ENCODE measurements at regions not wholly inside any gene's neighbourhood (a gene's known extent, or its start where the extent isn't known, plus 50 kb on each side); places are given as distances from the start of the nearest gene placed in this dataset.

DNA sequence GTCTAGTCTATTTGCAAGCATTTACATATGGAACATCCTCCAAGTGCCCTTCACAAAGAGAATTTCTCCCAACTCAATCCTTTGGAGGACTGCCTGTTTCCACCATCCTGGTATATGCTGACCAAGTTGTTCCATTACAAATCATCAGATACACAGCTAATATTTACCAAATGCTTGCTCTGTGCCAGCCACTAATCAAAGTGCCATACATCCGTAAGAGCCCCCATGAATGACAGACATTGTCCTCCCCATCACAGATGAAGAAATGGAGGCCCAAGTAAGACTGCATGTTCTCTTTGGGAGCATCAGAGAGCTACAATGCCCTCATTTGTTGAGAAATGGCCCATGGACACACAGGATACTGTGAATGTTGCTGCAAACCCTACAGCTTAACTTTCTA lies 130.0 kb upstream of the BACE2 start:
- TF ChIP-seq, protein P1, sequence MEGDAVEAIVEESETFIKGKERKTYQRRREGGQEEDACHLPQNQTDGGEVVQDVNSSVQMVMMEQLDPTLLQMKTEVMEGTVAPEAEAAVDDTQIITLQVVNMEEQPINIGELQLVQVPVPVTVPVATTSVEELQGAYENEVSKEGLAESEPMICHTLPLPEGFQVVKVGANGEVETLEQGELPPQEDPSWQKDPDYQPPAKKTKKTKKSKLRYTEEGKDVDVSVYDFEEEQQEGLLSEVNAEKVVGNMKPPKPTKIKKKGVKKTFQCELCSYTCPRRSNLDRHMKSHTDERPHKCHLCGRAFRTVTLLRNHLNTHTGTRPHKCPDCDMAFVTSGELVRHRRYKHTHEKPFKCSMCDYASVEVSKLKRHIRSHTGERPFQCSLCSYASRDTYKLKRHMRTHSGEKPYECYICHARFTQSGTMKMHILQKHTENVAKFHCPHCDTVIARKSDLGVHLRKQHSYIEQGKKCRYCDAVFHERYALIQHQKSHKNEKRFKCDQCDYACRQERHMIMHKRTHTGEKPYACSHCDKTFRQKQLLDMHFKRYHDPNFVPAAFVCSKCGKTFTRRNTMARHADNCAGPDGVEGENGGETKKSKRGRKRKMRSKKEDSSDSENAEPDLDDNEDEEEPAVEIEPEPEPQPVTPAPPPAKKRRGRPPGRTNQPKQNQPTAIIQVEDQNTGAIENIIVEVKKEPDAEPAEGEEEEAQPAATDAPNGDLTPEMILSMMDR (IDR thresholded peaks at IDR 0.05) = no peak
- no peak for TF ChIP-seq POLR2A (IDR thresholded peaks at IDR 0.05)

All from Peyer's patch (tissue), 4 donors.